Embryonic facial prominence (tissue), 1 donor: ENCODE measurements at regions not wholly inside any gene's neighbourhood (a gene's known extent, or its start where the extent isn't known, plus 50 kb on each side); places are given as distances from the start of the nearest gene placed in this dataset.

Source experiments
- DNase-seq: peaks from one replicate; pipeline ENCODE4 v3.0.0-alpha.2; 2016; ENCODE audit errors: extremely low spot score

DNA sequence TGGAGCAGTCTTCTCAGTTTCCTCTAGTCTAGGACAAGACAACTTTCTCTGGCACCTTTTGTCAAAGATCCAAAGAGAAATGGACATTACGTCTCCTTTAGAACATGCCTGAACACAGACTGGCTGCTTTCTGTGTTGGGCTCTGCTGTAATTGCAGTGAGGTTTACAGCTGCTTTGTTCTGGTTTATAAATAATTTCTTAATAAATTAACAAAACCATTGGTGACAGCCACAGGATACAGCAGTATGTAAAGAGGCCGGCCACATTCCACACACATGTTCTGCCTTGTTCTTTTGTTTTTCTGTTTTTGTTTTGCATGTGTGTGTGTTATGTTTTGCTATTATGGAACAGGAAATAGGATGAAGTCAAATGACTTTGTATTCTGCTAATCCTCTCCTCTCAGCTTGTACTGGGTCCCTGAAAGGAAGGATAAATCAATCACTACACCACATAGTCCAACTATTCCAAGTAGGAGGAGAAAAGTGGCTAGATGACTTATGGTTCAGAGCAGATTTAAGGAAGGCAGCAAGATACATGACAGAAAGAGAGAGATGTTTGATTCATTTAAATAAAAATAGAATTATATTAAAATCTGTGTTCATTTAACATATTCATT is 161.5 kb upstream of the ESRRG start:
- no peak for DNase-seq

DNA sequence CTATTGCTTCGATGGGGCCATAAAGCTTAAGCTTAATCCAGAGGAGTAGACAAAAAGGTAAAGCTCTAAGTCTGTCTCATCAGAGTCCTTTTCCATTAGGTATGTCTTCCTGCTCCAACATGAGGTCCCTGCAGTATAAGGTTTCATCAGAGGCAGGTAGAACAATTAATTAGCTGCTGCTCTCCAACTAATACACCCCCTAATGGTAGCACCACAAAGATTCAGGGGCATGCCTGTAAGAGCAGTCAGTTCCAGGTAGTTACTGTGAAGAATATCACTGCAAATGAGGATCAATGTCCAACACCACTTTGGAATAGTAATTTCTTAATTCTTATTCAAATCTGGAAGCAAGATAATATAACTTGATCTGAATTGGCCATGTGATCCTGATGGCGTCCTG is 160.3 kb upstream of the ESRRG start:
- no peak for DNase-seq

DNA sequence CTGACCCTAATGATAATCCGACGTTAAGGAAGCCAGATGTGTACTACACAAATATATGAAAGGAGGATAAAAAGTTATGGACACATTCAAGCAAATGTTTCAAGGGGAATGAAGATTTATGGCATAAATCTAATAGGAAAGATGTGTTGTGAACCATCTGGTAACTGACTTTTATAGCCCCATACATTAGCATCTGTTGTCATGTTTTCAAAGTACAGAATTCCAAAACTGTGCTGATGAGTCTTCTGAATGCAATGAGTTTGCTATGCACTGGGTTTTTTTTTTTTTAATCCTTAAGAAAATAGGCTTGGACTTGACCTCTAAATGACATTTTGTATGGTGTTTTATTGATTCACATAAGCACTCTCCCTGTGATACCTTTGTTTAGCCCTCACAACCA is 158.5 kb upstream of the ESRRG start:
- no peak for DNase-seq

DNA sequence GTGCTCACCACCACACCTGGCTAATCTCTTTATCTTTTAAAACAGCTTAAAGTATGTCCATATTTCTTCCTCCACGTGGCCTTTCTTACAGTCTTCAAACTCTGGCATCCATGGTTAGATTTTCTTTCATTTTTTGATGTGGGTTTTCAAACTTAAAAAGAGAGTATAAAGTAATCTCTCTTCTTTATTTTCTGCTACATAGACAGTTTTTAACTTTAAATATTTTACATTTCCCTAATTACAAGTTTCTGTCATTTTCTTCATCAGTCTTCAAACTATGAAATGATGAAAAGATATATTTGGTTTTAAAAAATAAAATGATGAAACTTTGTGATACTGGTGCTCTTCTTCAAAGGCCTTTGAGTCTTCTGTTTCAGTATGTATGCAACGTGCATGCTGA is 143.5 kb upstream of the ESRRG start:
- DNase-seq = no peak

DNA sequence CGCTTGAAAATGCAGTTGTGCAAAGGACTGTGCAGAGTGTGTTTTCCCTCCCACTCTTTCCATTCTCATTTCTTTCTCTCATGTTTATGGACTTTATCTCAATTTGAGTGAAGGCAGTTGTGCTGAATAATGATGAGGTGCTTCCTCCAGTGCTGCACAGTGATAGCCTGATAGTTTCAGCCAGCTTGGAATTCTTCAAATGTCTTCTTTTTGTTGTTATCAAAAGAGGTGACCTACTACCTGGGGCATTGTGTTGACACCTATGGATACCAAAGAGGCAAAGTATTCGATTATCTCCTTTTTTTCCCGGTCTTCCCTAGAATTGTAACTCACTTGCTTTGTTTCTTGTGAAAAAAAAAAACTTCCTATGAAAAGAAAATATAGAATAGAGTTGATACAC is 132.6 kb upstream of the ESRRG start:
- no peak for DNase-seq

DNA sequence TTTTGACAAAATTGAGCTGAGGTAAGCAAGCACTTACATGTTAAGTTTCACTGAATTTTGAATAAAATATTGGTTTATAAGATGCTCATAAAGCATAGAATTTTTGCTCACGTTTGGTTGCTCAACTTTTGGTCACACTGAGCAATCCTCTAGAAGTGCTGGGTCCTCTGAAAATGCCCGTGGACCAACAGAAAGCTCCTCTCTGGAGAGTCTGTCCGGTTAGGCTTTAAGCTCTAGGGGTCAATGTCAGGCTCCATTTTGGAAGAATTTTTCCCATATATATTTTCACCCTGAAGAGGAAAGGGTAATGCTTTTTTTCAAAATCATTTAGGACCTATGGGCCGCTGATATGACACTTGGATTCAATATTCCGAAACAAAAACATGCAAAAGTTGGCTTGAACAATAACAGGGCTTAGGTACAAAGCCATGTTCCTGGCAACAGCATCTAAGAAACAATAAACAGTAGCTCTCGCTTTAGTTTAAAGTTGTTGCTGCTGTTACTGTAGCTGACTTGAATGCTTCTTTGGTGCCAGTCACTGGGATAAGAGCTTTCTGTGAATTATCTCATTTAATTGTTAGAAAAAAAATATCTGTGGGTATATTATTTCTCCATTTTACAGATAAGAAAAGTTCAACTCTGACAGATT is 131.7 kb upstream of the ESRRG start:
- DNase-seq = no peak

DNA sequence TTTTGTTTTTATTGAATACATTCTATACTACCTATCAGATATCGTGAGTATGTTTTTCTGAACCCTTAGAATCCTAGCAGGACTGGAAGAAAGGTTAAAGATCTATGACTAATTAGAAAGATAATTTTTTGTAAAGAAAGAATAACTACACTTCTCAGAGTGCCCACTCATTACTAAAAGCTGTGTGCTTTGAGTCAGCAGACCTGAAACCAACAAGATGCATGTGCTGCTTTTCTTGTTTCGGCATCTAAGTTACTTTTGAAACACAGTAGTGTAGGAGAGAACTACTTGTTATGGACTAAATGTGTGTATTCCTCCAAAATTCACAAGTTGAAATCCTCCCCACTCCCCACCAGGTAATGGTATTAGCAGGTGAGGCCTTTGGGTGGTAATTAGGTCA is 127.8 kb upstream of the ESRRG start:
- no peak for DNase-seq

DNA sequence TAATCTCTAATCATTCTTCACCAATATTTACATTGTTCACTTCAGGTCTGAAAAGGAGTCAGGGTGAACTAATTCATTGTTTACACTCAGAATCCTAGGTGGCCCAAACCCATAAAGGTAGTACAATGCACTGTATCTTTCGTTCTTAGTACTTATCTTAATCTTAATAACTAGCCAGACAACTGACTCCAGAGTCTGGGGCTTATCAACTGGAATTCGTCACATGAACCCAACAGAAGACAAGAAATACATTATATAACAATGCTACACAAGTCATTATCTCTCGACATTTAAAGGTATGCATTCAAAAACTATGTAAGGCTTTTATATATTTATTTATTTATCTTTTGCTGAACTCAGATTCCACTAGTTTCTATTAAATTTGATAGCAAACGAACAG is 125.9 kb upstream of the ESRRG start:
- DNase-seq = no peak

DNA sequence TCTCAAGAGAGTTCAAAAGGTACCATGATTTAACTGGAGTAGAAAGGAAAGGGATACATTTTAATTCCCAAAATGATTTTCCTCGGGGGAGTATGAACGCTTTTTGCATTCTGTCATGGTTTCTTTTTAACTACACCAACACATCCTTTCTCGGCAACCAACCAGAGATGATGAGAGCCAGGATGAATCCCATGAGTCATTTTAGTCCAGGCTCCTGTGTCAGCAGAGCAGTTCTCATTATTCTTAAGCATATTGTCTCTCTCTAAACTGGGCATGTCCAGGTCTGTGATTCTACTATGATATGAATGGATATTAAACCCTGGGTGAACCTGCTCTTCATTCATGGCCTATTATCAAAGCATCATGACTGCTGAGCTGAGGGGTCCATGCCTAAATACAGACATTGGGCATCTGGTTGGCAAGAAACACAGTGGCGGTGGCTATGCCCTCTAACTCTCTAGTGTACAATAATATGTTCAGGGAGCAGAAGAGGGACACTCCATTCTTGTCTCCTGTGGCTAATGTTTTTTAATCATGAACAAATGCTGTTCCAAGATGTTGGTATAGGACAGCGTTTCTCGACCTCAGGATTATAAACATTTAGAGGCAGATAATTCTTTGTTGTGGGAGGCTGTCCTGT is 124.3 kb upstream of the ESRRG start:
- no peak for DNase-seq

DNA sequence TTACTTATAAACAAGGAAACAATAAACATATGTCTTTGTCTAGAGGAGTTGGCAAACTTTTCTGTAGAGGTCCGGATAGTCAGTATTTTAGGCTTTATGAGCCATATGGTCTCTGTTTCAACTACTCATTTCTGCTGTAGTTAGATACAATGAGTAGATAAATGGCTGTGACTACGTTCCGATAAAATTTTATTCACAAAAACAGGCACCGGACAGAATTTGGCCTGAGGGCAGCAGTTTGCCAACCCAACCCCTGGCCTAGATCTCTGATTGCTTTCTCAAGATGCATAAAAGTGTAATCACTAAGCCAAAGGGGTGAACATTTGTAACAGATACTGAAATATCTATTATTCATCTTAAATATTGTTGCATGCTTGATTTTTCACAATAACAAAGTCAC is 123.1 kb upstream of the ESRRG start:
- no peak for DNase-seq

DNA sequence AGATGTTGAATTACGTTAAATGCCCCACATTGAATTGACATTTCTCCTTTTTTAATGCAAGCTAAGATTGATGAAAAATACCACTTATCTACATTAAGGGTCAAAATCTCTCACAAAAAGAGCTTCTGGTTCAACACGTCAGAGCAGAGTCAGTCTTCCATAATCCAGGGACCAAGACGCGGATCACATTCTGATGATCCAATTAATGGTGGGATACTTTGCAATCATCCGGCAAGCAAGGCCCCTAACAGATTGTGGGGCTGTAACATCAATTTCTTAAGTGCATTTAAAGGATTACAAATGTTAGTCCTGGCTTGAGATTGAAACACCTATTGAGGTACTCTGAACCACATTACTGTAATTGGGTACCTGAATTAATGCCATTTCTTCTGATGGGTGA is 120.2 kb upstream of the ESRRG start:
- no peak for DNase-seq

DNA sequence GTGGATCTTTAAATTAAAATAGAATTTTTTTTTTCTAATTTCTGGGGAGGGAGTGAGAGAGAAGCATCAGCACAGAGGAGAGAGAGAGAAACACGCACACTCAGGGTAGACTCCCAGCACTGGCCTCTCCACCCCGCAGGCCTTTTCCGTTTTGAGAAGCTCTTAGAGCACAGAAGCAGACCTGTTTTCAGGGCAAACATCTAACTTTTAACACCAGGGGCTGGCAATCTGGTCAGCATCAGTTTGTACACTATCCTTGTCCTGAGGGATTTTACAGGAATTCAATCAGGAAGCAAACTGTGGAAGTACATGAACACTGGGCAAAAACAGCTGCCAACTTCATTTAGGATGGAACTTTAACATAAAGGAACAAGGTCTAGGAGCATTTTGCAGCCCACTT is 117.9 kb upstream of the ESRRG start:
- no peak for DNase-seq

DNA sequence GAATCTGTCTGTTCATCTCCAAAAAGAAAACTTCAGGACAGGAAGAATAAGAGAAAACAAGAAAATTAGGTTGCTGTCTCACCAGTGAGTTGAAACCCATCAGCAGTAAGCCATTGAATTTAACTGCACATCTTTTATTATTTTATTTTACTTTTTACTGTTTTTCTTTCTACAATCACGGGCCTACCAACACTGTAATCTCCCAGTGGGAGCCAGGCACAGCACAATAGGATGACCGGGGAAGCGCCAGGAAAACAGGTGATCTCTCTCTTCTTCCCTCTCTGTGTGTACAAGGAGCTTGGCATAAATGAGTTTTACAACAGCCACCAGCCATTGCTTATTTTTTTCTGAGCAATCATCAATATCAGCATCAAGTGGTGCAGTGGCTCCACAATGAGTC is 113.1 kb upstream of the ESRRG start:
- DNase-seq = no peak

DNA sequence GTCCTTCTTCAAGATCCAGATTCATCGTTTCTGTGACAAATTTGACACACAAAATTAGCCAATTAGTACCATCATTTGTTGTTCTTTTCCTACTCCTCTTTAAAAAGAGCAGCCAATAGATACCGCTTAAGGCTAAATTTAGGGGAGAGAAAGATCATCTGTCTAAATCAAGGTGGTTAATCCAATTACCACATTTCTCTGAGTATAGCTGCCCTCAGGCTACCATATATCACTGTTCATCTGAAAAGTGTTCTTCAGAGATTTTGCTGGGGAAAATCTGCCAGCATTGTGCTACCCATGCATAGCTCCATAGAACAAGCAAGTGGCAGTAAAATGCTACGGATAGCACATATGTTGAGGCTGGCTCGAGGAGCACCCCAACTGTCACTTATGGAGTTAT is 110.3 kb upstream of the ESRRG start:
- DNase-seq = no peak

DNA sequence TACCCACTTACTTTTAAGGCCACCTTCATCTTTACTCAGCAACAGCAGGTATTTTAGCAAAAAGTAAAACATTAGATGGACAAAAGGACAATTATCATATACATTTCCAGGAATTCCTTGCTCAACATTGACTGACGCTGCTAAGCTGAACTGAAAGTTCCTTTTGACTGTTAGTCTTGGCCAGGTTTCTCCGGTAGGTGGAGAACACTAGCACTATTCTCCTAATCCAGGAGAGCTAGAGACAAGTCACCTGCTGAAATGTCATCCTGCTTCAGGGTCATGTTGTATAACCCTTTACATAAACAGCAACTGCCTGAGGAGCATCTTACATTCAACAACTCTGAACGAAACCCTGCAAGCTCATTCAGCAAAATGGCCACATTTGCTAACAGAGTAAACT is 109.0 kb upstream of the ESRRG start:
- DNase-seq = no peak

DNA sequence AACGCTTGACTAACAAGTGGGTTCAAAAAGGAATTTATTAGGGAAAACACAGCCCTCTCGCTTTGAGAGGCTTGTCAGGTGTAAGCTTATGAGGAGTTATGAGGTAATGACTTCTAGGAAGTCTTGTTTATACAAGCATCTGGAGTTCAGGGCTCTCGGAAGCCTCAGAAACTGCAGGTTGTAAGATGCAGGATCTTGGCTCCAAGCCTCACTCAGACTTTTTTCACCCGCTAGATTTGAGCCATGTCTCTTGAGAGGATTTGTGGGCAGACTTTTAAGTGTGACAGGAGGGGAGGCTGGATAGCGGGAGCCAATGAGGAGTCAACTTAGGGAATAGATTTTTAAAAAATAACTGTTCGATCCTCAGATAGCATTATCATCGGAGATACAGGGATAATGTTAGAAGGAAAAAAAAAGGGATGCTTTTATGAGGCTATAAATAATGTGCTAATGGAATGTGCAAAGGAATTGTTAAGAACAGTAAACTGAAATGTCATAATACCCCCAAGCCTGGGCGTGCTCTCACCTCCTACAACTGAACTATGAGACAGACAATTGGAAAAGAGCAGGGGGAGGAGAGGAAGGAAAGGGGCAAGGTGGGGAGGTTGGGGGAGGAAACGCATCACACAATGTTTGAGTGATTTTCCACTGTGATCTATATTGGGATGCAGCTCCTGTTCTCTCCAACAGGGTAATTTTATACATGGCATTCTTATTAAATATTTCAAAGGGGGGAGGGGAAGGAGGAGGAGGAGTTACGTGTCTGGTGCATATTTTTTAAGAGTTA is 107.4 kb upstream of the ESRRG start:
- no peak for DNase-seq

DNA sequence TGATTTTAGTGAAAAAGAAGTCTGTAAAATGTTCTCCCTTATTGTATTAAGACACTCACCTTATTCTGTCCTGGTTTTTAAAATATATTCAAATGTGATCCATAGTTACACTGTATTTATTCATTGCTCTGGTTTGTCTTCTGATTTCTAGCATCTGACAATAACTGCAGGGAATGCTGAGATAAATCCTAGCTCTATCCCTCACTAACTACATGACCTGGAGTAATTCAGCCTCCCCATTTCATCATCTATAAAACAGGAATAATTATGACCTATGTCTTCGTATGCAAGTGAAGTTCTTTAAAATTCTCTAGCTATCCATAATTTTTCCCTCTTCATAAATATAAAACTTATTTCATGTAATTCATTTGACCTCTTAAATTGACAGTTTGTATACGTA is 104.0 kb upstream of the ESRRG start:
- DNase-seq = no peak

DNA sequence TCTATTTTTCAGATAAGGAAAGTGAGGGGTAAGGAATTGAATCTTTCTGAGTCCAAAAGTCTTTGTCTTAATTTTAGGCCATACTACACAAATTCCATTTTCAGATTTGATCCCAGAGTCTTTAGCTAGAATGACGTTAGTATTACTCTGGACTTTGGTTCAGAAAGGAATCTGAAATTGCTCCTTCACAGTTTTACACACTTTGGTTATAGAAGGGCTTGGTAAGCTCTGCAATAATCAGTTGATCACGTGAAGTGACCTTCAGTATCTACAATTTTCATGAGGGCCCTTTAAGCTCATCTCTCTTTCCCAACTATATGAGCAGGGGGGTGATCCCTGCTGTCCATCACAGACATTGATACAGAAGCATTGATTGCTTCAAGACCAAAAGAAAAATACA is 103.4 kb upstream of the ESRRG start:
- no peak for DNase-seq

DNA sequence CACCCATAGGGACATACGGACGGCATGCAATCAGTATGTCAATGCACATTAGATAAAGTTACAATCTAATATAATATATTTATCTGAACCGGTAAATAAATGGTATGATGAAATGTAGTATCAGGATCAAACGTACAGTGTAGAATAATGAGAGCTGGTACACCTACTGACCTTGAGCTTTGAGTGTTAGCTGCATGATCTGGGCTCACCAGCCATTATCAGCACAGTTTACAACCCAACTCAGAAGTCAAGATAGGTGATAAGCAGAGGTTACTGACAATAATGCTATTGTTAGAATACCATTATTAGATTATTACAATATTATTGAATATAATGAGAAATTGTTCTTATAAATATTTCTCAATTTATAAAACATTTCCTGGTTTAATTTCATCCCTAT is 103.0 kb upstream of the ESRRG start:
- DNase-seq = no peak

DNA sequence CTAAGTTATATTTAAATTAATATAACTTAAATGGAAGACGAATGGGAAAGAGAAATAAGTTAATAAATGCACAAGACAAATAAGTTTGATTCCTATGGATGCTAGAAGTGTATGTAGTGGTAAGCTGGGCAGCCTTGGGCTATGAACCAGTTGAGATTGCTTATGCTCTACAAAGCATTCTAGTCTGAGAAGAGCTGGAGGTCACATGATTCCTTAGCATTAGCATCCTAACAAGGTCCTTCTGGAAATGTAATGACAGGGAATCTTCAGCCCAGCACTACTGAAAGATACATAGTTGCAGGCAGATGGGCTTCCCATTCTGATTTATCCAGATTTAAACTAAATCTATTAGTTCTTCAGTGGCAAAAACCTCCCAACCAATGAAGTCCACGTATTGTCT is 102.3 kb upstream of the ESRRG start:
- no peak for DNase-seq

DNA sequence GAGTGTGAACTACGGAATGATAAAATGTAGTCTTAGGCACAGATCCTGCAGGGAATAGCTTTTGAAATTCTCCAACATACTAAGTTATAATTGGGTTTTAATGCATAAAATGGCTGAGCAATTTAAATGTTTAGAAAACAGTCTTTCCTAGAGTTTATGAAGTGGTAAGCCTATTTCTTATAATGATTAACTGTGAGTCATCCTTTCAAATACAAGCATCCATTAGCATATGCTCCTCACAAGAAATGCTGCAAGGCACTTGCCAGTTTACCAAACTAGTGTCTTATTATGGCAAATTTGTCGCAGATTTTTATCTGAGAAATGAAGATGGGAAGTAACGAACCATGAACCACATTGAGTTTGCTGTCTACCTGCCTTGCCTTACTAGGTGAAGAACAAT is 101.3 kb upstream of the ESRRG start:
- DNase-seq = no peak

DNA sequence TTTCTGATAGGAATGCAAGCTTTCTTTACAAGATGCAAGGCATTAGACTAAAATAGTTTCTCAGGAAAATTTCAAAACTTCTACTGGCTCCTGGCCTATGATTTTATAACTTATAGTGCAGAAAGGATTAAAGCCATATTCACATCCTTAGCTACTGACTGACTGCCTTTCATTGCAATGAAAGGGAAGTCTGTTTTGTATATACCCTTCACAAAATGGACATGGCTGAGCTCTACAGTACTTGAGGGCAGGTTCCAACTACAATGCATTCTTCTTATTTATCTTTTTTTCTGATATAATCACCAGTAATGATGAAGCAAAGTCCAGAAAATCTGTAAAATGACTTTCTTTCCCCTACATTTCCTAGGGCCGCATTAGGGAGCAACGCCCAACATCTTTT is 100.5 kb upstream of the ESRRG start:
- DNase-seq = no peak

DNA sequence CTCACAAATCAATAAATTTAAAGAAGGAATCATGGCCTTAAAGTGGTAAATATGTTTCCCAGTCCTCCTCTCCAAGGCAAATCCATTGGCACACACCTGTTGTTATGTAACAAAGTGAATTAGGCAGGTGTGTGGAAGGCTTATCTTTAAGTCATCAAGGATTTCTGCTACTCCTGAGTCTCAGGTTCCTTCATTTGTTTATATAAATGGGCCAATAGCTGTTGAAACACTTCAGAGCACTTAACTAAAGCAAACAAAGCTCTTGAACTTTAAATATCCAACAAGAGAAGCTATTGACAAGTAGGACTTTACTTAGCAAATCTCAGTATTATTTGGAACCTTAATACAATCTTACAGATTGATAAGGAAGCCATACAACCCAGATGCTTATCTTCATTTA is 99.3 kb upstream of the ESRRG start:
- DNase-seq = no peak
